ENCODE measurements at regions not wholly inside any gene's neighbourhood (a gene's known extent, or its start where the extent isn't known, plus 50 kb on each side); places are given as distances from the start of the nearest gene placed in this dataset.

DNA sequence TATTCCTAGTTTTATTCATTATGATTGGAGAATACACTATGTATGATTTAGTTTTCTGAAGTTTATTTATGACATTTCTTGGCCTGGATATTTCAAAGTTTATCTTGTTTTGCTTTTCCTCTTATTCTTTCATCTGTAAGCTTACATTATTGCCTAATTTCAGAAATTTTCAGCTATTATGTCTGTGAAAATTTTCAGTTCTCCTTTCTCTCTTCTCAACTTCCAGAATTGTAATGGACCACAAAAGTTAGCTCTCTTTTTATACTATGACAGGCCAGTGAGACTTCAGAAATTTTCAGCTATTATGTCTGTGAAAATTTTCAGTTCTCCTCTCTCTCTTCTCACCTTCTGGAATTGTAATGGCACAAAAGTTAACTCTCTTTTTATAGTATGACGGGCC lies 97.2 kb upstream of the SCN7A start:
- BruUV-seq (replicated peaks): no TSS peak
- Histone ChIP-seq H3K4me2 (ENCODE audit: low read length) (no peak overlapping the region), H3K9me2 (ENCODE audit: insufficient read depth, low read length) (no peaks in the 10 kb centered on the region), H3K79me2 (ENCODE audit: insufficient read depth, low read depth, low read length) (no peaks in the 10 kb centered on the region), H3K4me3 (ENCODE audit: low read depth, low read length, poor library complexity, severe bottlenecking) (no peak overlapping the region), H3K4me1 (ENCODE audit: insufficient read depth, low read length, poor library complexity, severe bottlenecking) (no peaks in the 10 kb centered on the region), H3K9me3 (ENCODE audit: low read length) (no peaks in the 10 kb centered on the region), H4K20me1 (ENCODE audit: insufficient read depth, low read length) (no peaks in the 10 kb centered on the region), H3K27ac (ENCODE audit: low read depth, low read length, poor library complexity, severe bottlenecking) (no peak overlapping the region), H3K36me3 (ENCODE audit: insufficient read depth, low read length) (no peaks in the 10 kb centered on the region), H2AFZ (ENCODE audit: low read length) (no peak overlapping the region)
- CTCF ChIA-PET (ENCODE audit: unreplicated experiment): no interaction called here
- intact Hi-C loops (cut with micrococcal nuclease; ENCODE audit: unreplicated experiment): no loop called here
- no peak for TF ChIP-seq EZH2phosphoT487 (IDR thresholded peaks at IDR 0.05; ENCODE audit: borderline replicate concordance, low read depth, low read length)
- TF ChIP-seq, protein P1, sequence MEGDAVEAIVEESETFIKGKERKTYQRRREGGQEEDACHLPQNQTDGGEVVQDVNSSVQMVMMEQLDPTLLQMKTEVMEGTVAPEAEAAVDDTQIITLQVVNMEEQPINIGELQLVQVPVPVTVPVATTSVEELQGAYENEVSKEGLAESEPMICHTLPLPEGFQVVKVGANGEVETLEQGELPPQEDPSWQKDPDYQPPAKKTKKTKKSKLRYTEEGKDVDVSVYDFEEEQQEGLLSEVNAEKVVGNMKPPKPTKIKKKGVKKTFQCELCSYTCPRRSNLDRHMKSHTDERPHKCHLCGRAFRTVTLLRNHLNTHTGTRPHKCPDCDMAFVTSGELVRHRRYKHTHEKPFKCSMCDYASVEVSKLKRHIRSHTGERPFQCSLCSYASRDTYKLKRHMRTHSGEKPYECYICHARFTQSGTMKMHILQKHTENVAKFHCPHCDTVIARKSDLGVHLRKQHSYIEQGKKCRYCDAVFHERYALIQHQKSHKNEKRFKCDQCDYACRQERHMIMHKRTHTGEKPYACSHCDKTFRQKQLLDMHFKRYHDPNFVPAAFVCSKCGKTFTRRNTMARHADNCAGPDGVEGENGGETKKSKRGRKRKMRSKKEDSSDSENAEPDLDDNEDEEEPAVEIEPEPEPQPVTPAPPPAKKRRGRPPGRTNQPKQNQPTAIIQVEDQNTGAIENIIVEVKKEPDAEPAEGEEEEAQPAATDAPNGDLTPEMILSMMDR (conservative IDR thresholded peaks at IDR 0.05; ENCODE audit: low read length): no peak
- no peak for DNase-seq (ENCODE audit: low spot score)
- POLR2A ChIA-PET: no interaction called here

DNA sequence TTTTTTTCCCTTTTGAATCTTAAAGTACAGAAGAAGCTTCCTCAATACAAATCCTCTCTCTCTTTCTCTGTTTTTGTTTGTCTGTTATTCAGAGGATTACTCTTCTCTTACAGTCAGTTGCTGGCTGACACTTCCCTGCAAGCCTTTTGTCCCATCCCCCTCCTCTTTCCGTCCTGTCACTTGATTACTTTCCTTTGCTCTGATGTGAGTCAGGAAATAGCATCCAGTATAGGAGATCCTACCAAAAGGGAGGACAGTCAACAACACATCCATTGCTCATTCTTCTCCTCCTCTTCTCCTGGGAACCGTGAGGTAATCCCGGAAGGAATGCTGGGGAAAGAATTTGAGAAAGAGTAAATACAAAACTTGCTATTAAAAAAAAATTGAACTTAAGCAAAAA lies 79.3 kb upstream of the SCN7A start:
- ChIA-PET CTCF (ENCODE audit: unreplicated experiment) (no interaction called here), POLR2A (no interaction called here)
- no peak overlapping the region for H3K4me3 ChIP-seq (ENCODE audit: low read depth, low read length, poor library complexity, severe bottlenecking)
- no peak overlapping the region for H3K27ac ChIP-seq (ENCODE audit: low read depth, low read length, poor library complexity, severe bottlenecking)
- intact Hi-C loops (cut with micrococcal nuclease; ENCODE audit: unreplicated experiment): no loop called here
- H3K9me3 ChIP-seq (ENCODE audit: low read length): no peaks in the 10 kb centered on the region
- no peaks in the 10 kb centered on the region for H4K20me1 ChIP-seq (ENCODE audit: insufficient read depth, low read length)
- H3K36me3 ChIP-seq (ENCODE audit: insufficient read depth, low read length): no peaks in the 10 kb centered on the region
- no TSS peak for BruUV-seq (replicated peaks)
- DNase-seq (ENCODE audit: low spot score): no peak
- H3K9me2 ChIP-seq (ENCODE audit: insufficient read depth, low read length): no peaks in the 10 kb centered on the region
- H3K4me2 ChIP-seq (ENCODE audit: low read length): no peak overlapping the region
- no peak overlapping the region for H2AFZ ChIP-seq (ENCODE audit: low read length)
- H3K4me1 ChIP-seq (ENCODE audit: insufficient read depth, low read length, poor library complexity, severe bottlenecking): no peaks in the 10 kb centered on the region
- no peak for TF ChIP-seq EZH2phosphoT487 (IDR thresholded peaks at IDR 0.05; ENCODE audit: borderline replicate concordance, low read depth, low read length)
- TF ChIP-seq, protein P1 (conservative IDR thresholded peaks at IDR 0.05; ENCODE audit: low read length): no peak
- no peaks in the 10 kb centered on the region for H3K79me2 ChIP-seq (ENCODE audit: insufficient read depth, low read depth, low read length)

DNA sequence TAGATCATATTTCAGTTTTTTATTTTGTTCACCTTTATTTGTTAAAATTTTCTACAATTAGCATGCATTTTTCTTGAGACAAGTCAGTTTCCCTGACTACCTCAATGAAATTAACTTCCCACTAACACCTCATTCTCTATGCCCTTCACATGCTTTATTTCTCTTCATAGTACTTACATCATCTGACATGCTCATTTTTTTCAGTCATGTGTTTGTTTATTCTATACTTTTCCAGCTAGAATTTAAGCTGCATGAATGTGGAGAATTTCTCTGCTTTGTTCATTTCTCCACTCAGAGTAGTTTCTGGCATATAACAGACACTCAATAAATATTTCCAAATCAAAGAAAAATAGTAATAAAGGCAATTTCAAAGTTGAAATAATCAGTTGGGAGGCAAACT lies 78.9 kb upstream of the SCN7A start:
- H4K20me1 ChIP-seq (ENCODE audit: insufficient read depth, low read length): no peaks in the 10 kb centered on the region
- no peaks in the 10 kb centered on the region for H3K9me3 ChIP-seq (ENCODE audit: low read length)
- no peaks in the 10 kb centered on the region for H3K9me2 ChIP-seq (ENCODE audit: insufficient read depth, low read length)
- ChIA-PET CTCF (ENCODE audit: unreplicated experiment) (no interaction called here), POLR2A (no interaction called here)
- TF ChIP-seq, protein P1 (conservative IDR thresholded peaks at IDR 0.05; ENCODE audit: low read length): no peak
- no peak for TF ChIP-seq EZH2phosphoT487 (IDR thresholded peaks at IDR 0.05; ENCODE audit: borderline replicate concordance, low read depth, low read length)
- DNase-seq (ENCODE audit: low spot score): no peak
- H3K27ac ChIP-seq (ENCODE audit: low read depth, low read length, poor library complexity, severe bottlenecking): no peak overlapping the region
- H3K36me3 ChIP-seq (ENCODE audit: insufficient read depth, low read length): no peaks in the 10 kb centered on the region
- intact Hi-C loops (cut with micrococcal nuclease; ENCODE audit: unreplicated experiment): no loop called here
- no peak overlapping the region for H3K4me3 ChIP-seq (ENCODE audit: low read depth, low read length, poor library complexity, severe bottlenecking)
- H3K79me2 ChIP-seq (ENCODE audit: insufficient read depth, low read depth, low read length): no peaks in the 10 kb centered on the region
- no TSS peak for BruUV-seq (replicated peaks)
- no peaks in the 10 kb centered on the region for H3K4me1 ChIP-seq (ENCODE audit: insufficient read depth, low read length, poor library complexity, severe bottlenecking)
- no peak overlapping the region for H2AFZ ChIP-seq (ENCODE audit: low read length)
- no peak overlapping the region for H3K4me2 ChIP-seq (ENCODE audit: low read length)
